ENCODE measurements at regions not wholly inside any gene's neighbourhood (a gene's known extent, or its start where the extent isn't known, plus 50 kb on each side); places are given as distances from the start of the nearest gene placed in this dataset.
A peak's percentile ranks its signal among the peaks of the same experiment; 100 is the strongest.

- Histone ChIP-seq H3K27ac (ENCODE audit: low read depth, low read length) (no peak overlapping the region), H3K36me3 (ENCODE audit: control insufficient read depth, insufficient read depth, low read length) (no peaks in the 10 kb centered on the region), H3K4me1 (ENCODE audit: control insufficient read depth, insufficient read depth, low read length) (no peaks in the 10 kb centered on the region), H3K9me3 (ENCODE audit: control insufficient read depth, insufficient read depth, low read depth, low read length) (no peaks in the 10 kb centered on the region), H3K4me3 (ENCODE audit: low read depth, low read length) (no peak overlapping the region), H3K27me3 (ENCODE audit: control insufficient read depth, insufficient read depth, low read length) (no peaks in the 10 kb centered on the region), H3K9ac (ENCODE audit: low read length) (no peak overlapping the region)
Observed at GRCh38 chr3:102660653-102661052, 225.8 kb downstream of the ZPLD1 start.

GRCh38 chr3:102661707-102662497, 227.1 kb downstream of the ZPLD1 start:
- Histone ChIP-seq H3K9me3 (ENCODE audit: control insufficient read depth, insufficient read depth, low read depth, low read length) (no peaks in the 10 kb centered on the region), H3K36me3 (ENCODE audit: control insufficient read depth, insufficient read depth, low read length) (no peaks in the 10 kb centered on the region), H3K27ac (ENCODE audit: low read depth, low read length) (no peak overlapping the region), H3K4me1 (ENCODE audit: control insufficient read depth, insufficient read depth, low read length) (no peaks in the 10 kb centered on the region), H3K4me3 (ENCODE audit: low read depth, low read length) (no peak overlapping the region), H3K27me3 (ENCODE audit: control insufficient read depth, insufficient read depth, low read length) (no peaks in the 10 kb centered on the region), H3K9ac (ENCODE audit: low read length) (no peak overlapping the region)

- no peaks in the 10 kb centered on the region for H3K27me3 ChIP-seq (ENCODE audit: control insufficient read depth, insufficient read depth, low read length)
- no peaks in the 10 kb centered on the region for H3K36me3 ChIP-seq (ENCODE audit: control insufficient read depth, insufficient read depth, low read length)
- H3K9me3 ChIP-seq (ENCODE audit: control insufficient read depth, insufficient read depth, low read depth, low read length) = no peaks in the 10 kb centered on the region
- no peak overlapping the region for H3K4me3 ChIP-seq (ENCODE audit: low read depth, low read length)
- no peak overlapping the region for H3K9ac ChIP-seq (ENCODE audit: low read length)
- H3K4me1 ChIP-seq (ENCODE audit: control insufficient read depth, insufficient read depth, low read length) = no peaks in the 10 kb centered on the region
- no peak overlapping the region for H3K27ac ChIP-seq (ENCODE audit: low read depth, low read length)
Observed at GRCh38 chr3:102662498-102662772, 227.6 kb downstream of the ZPLD1 start.

DNA sequence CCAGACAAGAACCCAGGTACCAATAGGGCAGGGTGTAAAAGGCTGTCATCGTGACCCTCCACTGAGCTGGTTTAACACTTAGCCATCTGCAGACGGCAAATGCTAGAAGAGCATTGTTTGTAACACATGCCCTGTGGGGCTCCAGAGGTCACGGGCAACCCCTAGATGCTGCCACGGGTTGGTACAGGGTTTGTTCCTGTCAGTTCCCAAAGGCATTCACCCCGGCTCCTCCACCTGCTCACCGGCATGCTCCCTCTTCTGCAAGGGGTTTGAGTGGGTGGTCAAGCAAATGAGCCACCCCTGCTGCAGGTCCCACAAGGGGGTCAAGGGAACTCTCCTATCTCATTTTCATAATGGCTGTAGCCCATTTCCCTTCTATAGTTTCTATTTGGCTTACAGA, 229.3 kb downstream of the ZPLD1 start:
- H3K36me3 ChIP-seq (ENCODE audit: control insufficient read depth, insufficient read depth, low read length) = no peaks in the 10 kb centered on the region
- H3K27me3 ChIP-seq (ENCODE audit: control insufficient read depth, insufficient read depth, low read length) = no peaks in the 10 kb centered on the region
- H3K27ac ChIP-seq (ENCODE audit: low read depth, low read length) = no peak overlapping the region
- no peak overlapping the region for H3K9ac ChIP-seq (ENCODE audit: low read length)
- H3K4me3 ChIP-seq (ENCODE audit: low read depth, low read length) = no peak overlapping the region
- no peaks in the 10 kb centered on the region for H3K4me1 ChIP-seq (ENCODE audit: control insufficient read depth, insufficient read depth, low read length)
- H3K9me3 ChIP-seq (ENCODE audit: control insufficient read depth, insufficient read depth, low read depth, low read length) = no peaks in the 10 kb centered on the region

GRCh38 chr3:102665183-102665582, 230.4 kb downstream of the ZPLD1 start:
- Histone ChIP-seq H3K9ac (ENCODE audit: low read length) (no peak overlapping the region), H3K9me3 (ENCODE audit: control insufficient read depth, insufficient read depth, low read depth, low read length) (no peaks in the 10 kb centered on the region), H3K27me3 (ENCODE audit: control insufficient read depth, insufficient read depth, low read length) (no peaks in the 10 kb centered on the region), H3K36me3 (ENCODE audit: control insufficient read depth, insufficient read depth, low read length) (no peaks in the 10 kb centered on the region), H3K4me3 (ENCODE audit: low read depth, low read length) (no peak overlapping the region), H3K27ac (ENCODE audit: low read depth, low read length) (no peak overlapping the region), H3K4me1 (ENCODE audit: control insufficient read depth, insufficient read depth, low read length) (no peaks in the 10 kb centered on the region)

DNA sequence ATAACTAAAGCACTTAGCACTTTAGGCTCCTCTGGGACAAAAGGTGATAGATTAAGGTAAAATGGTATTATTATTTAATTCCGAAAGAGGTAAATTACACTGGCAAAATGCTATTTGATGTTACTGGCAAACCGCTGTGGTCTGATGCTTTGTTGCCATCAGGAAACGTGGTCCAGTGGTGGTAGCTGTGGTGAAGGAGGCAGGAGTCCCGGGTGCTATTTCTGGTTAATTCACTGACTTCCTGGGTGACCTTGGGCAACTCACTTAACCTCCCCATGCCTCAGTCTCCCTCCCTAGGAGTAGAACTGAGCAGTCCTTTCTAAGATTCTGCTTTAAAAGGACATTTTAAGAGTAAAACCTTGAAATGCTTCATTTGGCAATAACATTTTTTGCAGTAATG, 233.4 kb downstream of the ZPLD1 start:
- no peaks in the 10 kb centered on the region for H3K27me3 ChIP-seq (ENCODE audit: control insufficient read depth, insufficient read depth, low read length)
- H3K36me3 ChIP-seq (ENCODE audit: control insufficient read depth, insufficient read depth, low read length) = no peaks in the 10 kb centered on the region
- H3K4me3 ChIP-seq (ENCODE audit: low read depth, low read length) = no peak overlapping the region
- no peak overlapping the region for H3K27ac ChIP-seq (ENCODE audit: low read depth, low read length)
- no peak overlapping the region for H3K9ac ChIP-seq (ENCODE audit: low read length)
- H3K9me3 ChIP-seq (ENCODE audit: control insufficient read depth, insufficient read depth, low read depth, low read length) = no peaks in the 10 kb centered on the region
- H3K4me1 ChIP-seq (ENCODE audit: control insufficient read depth, insufficient read depth, low read length) = no peaks in the 10 kb centered on the region

DNA sequence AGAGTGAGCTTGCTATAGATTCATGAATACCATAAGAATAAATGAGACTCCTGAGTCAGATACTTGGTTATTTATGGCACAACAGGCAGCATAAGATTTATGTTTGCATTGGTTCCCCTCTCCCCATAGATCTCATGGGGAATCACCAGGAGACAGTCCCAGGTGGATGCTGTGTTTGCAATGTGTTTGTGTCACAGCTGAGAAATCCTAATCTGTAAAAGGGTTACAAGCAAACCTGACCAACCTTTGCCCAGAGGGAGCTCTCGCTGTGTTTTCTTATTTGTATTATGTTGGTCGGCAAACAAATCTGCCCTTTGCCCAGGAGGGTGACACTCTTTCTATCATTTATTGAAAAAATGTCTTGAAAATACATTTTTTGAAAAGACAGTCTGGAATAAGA, 236.2 kb downstream of the ZPLD1 start:
- no peak overlapping the region for H3K9ac ChIP-seq (ENCODE audit: low read length)
- peaks cover 5% of the 10 kb centered on the region for H3K4me1 ChIP-seq (ENCODE audit: control insufficient read depth, insufficient read depth, low read length)
- H3K27ac ChIP-seq (ENCODE audit: low read depth, low read length) = no peak overlapping the region
- no peaks in the 10 kb centered on the region for H3K36me3 ChIP-seq (ENCODE audit: control insufficient read depth, insufficient read depth, low read length)
- no peaks in the 10 kb centered on the region for H3K27me3 ChIP-seq (ENCODE audit: control insufficient read depth, insufficient read depth, low read length)
- H3K4me3 ChIP-seq (ENCODE audit: low read depth, low read length) = no peak overlapping the region
- H3K9me3 ChIP-seq (ENCODE audit: control insufficient read depth, insufficient read depth, low read depth, low read length) = no peaks in the 10 kb centered on the region

- H3K9ac ChIP-seq (ENCODE audit: low read length) = no peak overlapping the region
- H3K4me3 ChIP-seq (ENCODE audit: low read depth, low read length) = no peak overlapping the region
- no peak overlapping the region for H3K27ac ChIP-seq (ENCODE audit: low read depth, low read length)
- no peaks in the 10 kb centered on the region for H3K27me3 ChIP-seq (ENCODE audit: control insufficient read depth, insufficient read depth, low read length)
- no peaks in the 10 kb centered on the region for H3K36me3 ChIP-seq (ENCODE audit: control insufficient read depth, insufficient read depth, low read length)
- no peaks in the 10 kb centered on the region for H3K9me3 ChIP-seq (ENCODE audit: control insufficient read depth, insufficient read depth, low read depth, low read length)
- H3K4me1 ChIP-seq (ENCODE audit: control insufficient read depth, insufficient read depth, low read length) = peaks cover 5% of the 10 kb centered on the region
Observed at GRCh38 chr3:102672305-102672704, 237.5 kb downstream of the ZPLD1 start.

- Histone ChIP-seq H3K27ac (ENCODE audit: low read depth, low read length) (no peak overlapping the region), H3K36me3 (ENCODE audit: control insufficient read depth, insufficient read depth, low read length) (no peaks in the 10 kb centered on the region), H3K9me3 (ENCODE audit: control insufficient read depth, insufficient read depth, low read depth, low read length) (no peaks in the 10 kb centered on the region), H3K27me3 (ENCODE audit: control insufficient read depth, insufficient read depth, low read length) (no peaks in the 10 kb centered on the region), H3K4me3 (ENCODE audit: low read depth, low read length) (peak overlapping the region; percentile 36), H3K9ac (ENCODE audit: low read length) (no peak overlapping the region), H3K4me1 (ENCODE audit: control insufficient read depth, insufficient read depth, low read length) (peaks cover 5% of the 10 kb centered on the region)
Observed at GRCh38 chr3:102673271-102674115, 238.7 kb downstream of the ZPLD1 start.

DNA sequence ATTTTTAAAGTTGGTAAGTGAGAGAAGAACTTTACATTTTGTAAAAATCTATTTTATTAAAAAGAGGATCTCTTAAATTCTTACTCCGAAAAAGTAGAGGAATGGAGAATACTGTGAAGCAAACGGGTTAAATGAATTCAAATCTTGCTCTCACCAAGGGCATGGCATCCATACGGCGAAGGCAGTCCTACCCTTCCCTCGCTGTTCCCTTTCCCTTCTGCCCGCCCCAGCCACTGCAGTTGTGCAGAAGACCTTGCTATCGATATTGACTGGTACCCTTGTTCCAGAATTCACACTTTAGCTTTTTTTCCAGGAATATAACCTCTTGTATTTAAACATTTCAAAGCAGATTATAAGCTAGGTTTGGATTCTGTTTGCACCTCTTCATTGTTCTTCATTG, 239.5 kb downstream of the ZPLD1 start:
- no peak overlapping the region for H3K9ac ChIP-seq (ENCODE audit: low read length)
- peaks cover 5% of the 10 kb centered on the region for H3K4me1 ChIP-seq (ENCODE audit: control insufficient read depth, insufficient read depth, low read length)
- no peaks in the 10 kb centered on the region for H3K9me3 ChIP-seq (ENCODE audit: control insufficient read depth, insufficient read depth, low read depth, low read length)
- no peaks in the 10 kb centered on the region for H3K36me3 ChIP-seq (ENCODE audit: control insufficient read depth, insufficient read depth, low read length)
- H3K27me3 ChIP-seq (ENCODE audit: control insufficient read depth, insufficient read depth, low read length) = no peaks in the 10 kb centered on the region
- H3K4me3 ChIP-seq (ENCODE audit: low read depth, low read length) = no peak overlapping the region
- H3K27ac ChIP-seq (ENCODE audit: low read depth, low read length) = no peak overlapping the region

GRCh38 chr3:102676424-102676823, 241.6 kb downstream of the ZPLD1 start:
- Histone ChIP-seq H3K9ac (ENCODE audit: low read length) (no peak overlapping the region), H3K27ac (ENCODE audit: low read depth, low read length) (no peak overlapping the region), H3K4me3 (ENCODE audit: low read depth, low read length) (no peak overlapping the region), H3K36me3 (ENCODE audit: control insufficient read depth, insufficient read depth, low read length) (no peaks in the 10 kb centered on the region), H3K9me3 (ENCODE audit: control insufficient read depth, insufficient read depth, low read depth, low read length) (no peaks in the 10 kb centered on the region), H3K27me3 (ENCODE audit: control insufficient read depth, insufficient read depth, low read length) (no peaks in the 10 kb centered on the region), H3K4me1 (ENCODE audit: control insufficient read depth, insufficient read depth, low read length) (peaks cover 9% of the 10 kb centered on the region)
